ENCODE measurements at regions not wholly inside any gene's neighbourhood (a gene's known extent, or its start where the extent isn't known, plus 50 kb on each side); places are given as distances from the start of the nearest gene placed in this dataset.

GRCh38 chr11:45411228-45411946 lies 125.2 kb upstream of the SYT13 start:
- Histone ChIP-seq H3K27me3 (ENCODE audit: insufficient read depth, poor library complexity, severe bottlenecking) (peaks cover 3% of the 10 kb centered on the region), H3K4me1 (ENCODE audit: insufficient read depth, poor library complexity, severe bottlenecking) (no peaks in the 10 kb centered on the region), H3K4me3 (ENCODE audit: severe bottlenecking) (no peak overlapping the region), H3K9me3 (ENCODE audit: severe bottlenecking) (no peaks in the 10 kb centered on the region), H3K27ac (ENCODE audit: poor library complexity, severe bottlenecking) (no peak overlapping the region), H3K36me3 (ENCODE audit: low read depth) (no peaks in the 10 kb centered on the region)
- TF ChIP-seq CTCF (IDR thresholded peaks at IDR 0.05; ENCODE audit: poor library complexity, severe bottlenecking) = no peak
- ATAC-seq (ENCODE audit: low read depth) (peak; percentile 27; the same call in 1 of the 3 replicates), DNase-seq (ENCODE audit: low spot score) (no peak)

DNA sequence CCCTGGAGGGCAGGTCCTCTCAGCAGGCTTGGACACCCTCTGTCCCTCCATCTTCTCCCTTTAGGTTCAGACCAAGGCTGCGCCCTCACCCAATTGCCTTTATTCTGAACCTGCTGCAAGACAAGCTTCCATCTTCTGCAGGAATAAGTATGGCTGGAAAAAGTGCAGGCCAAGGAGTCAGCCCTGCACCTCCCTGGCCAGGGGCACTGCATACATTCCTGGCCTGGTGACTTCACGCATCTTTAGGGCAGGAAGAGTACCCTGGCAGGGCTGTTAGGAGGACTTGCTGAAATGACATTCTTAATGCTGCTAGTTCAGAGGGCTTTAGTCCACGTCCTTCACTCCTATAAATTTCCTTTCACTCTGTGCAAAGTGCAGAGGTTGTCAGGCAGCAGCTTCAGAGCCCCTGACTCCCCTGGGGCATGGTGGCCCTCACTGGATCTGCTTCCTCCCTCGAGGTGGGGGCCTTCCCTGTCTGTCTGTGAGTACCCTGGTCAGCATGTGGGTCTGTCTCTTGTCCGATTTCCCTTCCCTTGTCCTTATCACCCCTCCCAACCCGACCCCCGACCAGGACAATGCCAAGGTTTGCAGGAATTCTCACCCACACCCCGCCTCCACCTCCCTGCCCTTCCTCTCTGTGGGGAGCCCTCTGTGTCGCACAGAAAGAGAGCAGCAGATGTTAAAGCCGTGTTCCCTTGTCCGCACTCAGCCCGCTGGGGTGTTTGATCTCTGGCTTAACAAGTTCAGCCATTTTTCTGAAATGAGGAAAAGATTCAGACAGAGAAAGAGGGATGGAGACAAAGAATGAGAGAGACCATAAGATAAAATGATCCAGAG lies 124.5 kb upstream of the SYT13 start:
- DNase-seq (ENCODE audit: low spot score) = no peak
- no peak for ATAC-seq (ENCODE audit: low read depth)
- no peak for TF ChIP-seq CTCF (IDR thresholded peaks at IDR 0.05; ENCODE audit: poor library complexity, severe bottlenecking)
- H3K4me3 ChIP-seq (ENCODE audit: severe bottlenecking) = no peak overlapping the region
- no peaks in the 10 kb centered on the region for H3K9me3 ChIP-seq (ENCODE audit: severe bottlenecking)
- no peak overlapping the region for H3K27ac ChIP-seq (ENCODE audit: poor library complexity, severe bottlenecking)
- no peaks in the 10 kb centered on the region for H3K4me1 ChIP-seq (ENCODE audit: insufficient read depth, poor library complexity, severe bottlenecking)
- no peaks in the 10 kb centered on the region for H3K36me3 ChIP-seq (ENCODE audit: low read depth)
- H3K27me3 ChIP-seq (ENCODE audit: insufficient read depth, poor library complexity, severe bottlenecking) = peaks cover 3% of the 10 kb centered on the region

GRCh38 chr11:45409587-45409986 lies 123.4 kb upstream of the SYT13 start:
- Histone ChIP-seq H3K4me3 (ENCODE audit: severe bottlenecking) (no peak overlapping the region), H3K27me3 (ENCODE audit: insufficient read depth, poor library complexity, severe bottlenecking) (peaks cover 3% of the 10 kb centered on the region), H3K9me3 (ENCODE audit: severe bottlenecking) (no peaks in the 10 kb centered on the region), H3K27ac (ENCODE audit: poor library complexity, severe bottlenecking) (no peak overlapping the region), H3K36me3 (ENCODE audit: low read depth) (no peaks in the 10 kb centered on the region), H3K4me1 (ENCODE audit: insufficient read depth, poor library complexity, severe bottlenecking) (no peaks in the 10 kb centered on the region)
- ATAC-seq (ENCODE audit: low read depth) (no peak; the same call in 2 of the 3 replicates), DNase-seq (ENCODE audit: low spot score) (no peak)
- TF ChIP-seq CTCF (IDR thresholded peaks at IDR 0.05; ENCODE audit: poor library complexity, severe bottlenecking) = no peak

DNA sequence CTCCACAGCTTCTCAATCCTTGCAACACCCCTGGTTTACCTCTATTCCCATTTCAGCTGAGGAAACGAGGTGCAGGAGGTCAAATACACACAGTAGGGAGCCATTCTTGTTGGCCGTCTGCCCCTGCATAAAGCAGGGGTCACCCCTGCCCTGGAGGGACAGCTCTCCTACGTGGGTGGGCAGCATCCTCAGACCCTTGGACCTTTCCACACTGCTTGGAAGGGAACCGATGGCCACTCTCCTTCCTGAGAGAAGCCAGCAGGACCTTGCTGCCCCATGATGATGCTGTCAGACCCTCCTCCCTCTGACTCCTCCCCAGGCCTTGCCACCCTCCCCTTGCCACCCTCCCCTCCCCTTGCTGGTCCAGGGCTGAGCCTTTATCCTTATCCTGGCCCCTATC lies 121.1 kb upstream of the SYT13 start:
- Histone ChIP-seq H3K27ac (ENCODE audit: poor library complexity, severe bottlenecking) (no peak overlapping the region), H3K4me3 (ENCODE audit: severe bottlenecking) (no peak overlapping the region), H3K27me3 (ENCODE audit: insufficient read depth, poor library complexity, severe bottlenecking) (peaks cover 3% of the 10 kb centered on the region), H3K36me3 (ENCODE audit: low read depth) (no peaks in the 10 kb centered on the region), H3K4me1 (ENCODE audit: insufficient read depth, poor library complexity, severe bottlenecking) (no peaks in the 10 kb centered on the region), H3K9me3 (ENCODE audit: severe bottlenecking) (no peaks in the 10 kb centered on the region)
- no peak for ATAC-seq (ENCODE audit: low read depth)
- no peak for TF ChIP-seq CTCF (IDR thresholded peaks at IDR 0.05; ENCODE audit: poor library complexity, severe bottlenecking)
- no peak for DNase-seq (ENCODE audit: low spot score)

Data from RWPE2 (cell line).